ENCODE measurements at regions not wholly inside any gene's neighbourhood (a gene's known extent, or its start where the extent isn't known, plus 50 kb on each side); places are given as distances from the start of the nearest gene placed in this dataset.

DNA sequence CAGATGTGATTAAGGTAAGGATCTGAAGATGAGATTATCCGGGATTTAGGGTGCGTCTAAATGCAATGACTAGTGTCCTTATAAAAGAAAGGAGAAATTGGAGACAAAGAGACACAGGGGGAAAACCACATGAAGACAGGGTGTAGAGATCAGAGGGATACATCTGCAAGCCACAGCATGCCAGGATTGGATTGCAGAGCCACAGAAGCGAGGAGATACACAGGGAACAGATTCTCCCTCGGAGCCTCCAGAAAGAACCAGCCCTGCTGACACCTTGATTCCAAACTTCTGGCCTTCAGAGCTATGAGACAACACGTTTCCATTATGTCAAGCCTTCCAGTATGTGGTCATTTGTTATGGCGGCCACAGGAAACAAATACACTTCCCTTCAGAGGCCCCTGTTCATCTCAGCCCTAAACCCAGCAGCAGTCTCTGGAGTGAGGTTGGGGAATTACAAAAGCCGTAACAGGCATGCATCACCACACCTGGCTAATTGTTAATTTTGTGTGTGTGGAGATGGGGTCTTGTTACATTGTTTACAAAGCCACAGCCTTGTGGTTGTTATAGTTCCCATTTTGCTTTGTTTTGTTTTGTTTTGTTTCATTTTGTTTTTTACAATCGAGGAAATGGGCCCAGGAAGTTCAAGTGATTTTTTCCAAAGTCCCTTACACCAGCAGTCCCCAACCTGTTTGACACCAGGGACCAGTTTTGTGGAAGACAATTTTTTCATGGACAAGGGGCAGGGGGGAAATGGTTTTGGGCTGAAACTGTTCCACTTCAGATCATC, 51.6 kb upstream of the LYRM9 start:
- H3K4me3 ChIP-seq (ENCODE audit: low read length), result no peak overlapping the region
- TF ChIP-seq EZH2 (optimal IDR thresholded peaks at IDR 0.05; ENCODE audit: low read depth, low read length), result no peak
- TF ChIP-seq EZH2phosphoT487 (IDR thresholded peaks at IDR 0.05; ENCODE audit: low read length), result no peak
- TF ChIP-seq, protein P1, sequence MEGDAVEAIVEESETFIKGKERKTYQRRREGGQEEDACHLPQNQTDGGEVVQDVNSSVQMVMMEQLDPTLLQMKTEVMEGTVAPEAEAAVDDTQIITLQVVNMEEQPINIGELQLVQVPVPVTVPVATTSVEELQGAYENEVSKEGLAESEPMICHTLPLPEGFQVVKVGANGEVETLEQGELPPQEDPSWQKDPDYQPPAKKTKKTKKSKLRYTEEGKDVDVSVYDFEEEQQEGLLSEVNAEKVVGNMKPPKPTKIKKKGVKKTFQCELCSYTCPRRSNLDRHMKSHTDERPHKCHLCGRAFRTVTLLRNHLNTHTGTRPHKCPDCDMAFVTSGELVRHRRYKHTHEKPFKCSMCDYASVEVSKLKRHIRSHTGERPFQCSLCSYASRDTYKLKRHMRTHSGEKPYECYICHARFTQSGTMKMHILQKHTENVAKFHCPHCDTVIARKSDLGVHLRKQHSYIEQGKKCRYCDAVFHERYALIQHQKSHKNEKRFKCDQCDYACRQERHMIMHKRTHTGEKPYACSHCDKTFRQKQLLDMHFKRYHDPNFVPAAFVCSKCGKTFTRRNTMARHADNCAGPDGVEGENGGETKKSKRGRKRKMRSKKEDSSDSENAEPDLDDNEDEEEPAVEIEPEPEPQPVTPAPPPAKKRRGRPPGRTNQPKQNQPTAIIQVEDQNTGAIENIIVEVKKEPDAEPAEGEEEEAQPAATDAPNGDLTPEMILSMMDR (IDR thresholded peaks at IDR 0.05; ENCODE audit: low read length), result no peak
- no peak overlapping the region for H2AFZ ChIP-seq (ENCODE audit: low read length)
- no peaks in the 10 kb centered on the region for H3K79me2 ChIP-seq (ENCODE audit: low read length)
- no peaks in the 10 kb centered on the region for H4K20me1 ChIP-seq (ENCODE audit: insufficient read depth, low read length)
- DNase-seq, result no peak
- H3K4me1 ChIP-seq (ENCODE audit: low read length), result peaks cover 7% of the 10 kb centered on the region; the same call in 1 of the 2 replicates
- H3K4me2 ChIP-seq (ENCODE audit: low read depth, low read length), result no peak overlapping the region
- H3K9ac ChIP-seq (ENCODE audit: low read length), result no peak overlapping the region
- H3K36me3 ChIP-seq (replicated peaks; ENCODE audit: insufficient read depth, low read length), result no peaks in the 10 kb centered on the region
- H3F3A ChIP-seq (ENCODE audit: insufficient read depth, low read length), result no peaks in the 10 kb centered on the region
- no peaks in the 10 kb centered on the region for H3K9me2 ChIP-seq (replicated peaks; ENCODE audit: insufficient read depth, low read length)
- H3K9me3 ChIP-seq (replicated peaks; ENCODE audit: insufficient read depth, low read length), result no peaks in the 10 kb centered on the region
- no peaks in the 10 kb centered on the region for H3K27me3 ChIP-seq (replicated peaks; ENCODE audit: insufficient read depth, low read length)
- no peak overlapping the region for H3K27ac ChIP-seq (ENCODE audit: low read length)

DNA sequence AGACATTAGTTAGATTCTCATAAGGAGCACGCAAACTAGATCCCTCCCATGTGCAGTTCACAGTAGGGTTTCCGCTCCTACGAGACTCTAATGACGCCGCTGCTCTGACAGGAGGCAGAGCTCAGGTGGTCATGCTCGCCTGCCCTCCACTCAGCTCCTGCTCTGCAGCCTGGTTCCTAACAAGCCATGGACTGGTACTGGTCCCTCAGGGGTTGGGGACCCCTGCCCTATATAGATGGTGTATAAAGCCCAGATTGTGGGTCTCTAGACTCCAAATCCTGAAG, 52.1 kb upstream of the LYRM9 start:
- H3K4me3 ChIP-seq (ENCODE audit: low read length), result no peak overlapping the region
- no peak overlapping the region for H3K27ac ChIP-seq (ENCODE audit: low read length)
- DNase-seq, result no peak
- no peaks in the 10 kb centered on the region for H4K20me1 ChIP-seq (ENCODE audit: insufficient read depth, low read length)
- no peaks in the 10 kb centered on the region for H3K27me3 ChIP-seq (replicated peaks; ENCODE audit: insufficient read depth, low read length)
- H2AFZ ChIP-seq (ENCODE audit: low read length), result no peak overlapping the region
- no peaks in the 10 kb centered on the region for H3K9me3 ChIP-seq (replicated peaks; ENCODE audit: insufficient read depth, low read length)
- H3K9ac ChIP-seq (ENCODE audit: low read length), result no peak overlapping the region
- TF ChIP-seq EZH2phosphoT487 (IDR thresholded peaks at IDR 0.05; ENCODE audit: low read length) (no peak), EZH2 (optimal IDR thresholded peaks at IDR 0.05; ENCODE audit: low read depth, low read length) (no peak)
- TF ChIP-seq, protein P1 (IDR thresholded peaks at IDR 0.05; ENCODE audit: low read length), result no peak
- no peaks in the 10 kb centered on the region for H3K9me2 ChIP-seq (replicated peaks; ENCODE audit: insufficient read depth, low read length)
- 0 out of 2 replicates have a peak, but pooled peaks cover 3% of the 10 kb centered on the region for H3K4me1 ChIP-seq (ENCODE audit: low read length)
- no peaks in the 10 kb centered on the region for H3K36me3 ChIP-seq (replicated peaks; ENCODE audit: insufficient read depth, low read length)
- no peaks in the 10 kb centered on the region for H3K79me2 ChIP-seq (ENCODE audit: low read length)
- H3F3A ChIP-seq (ENCODE audit: insufficient read depth, low read length), result no peaks in the 10 kb centered on the region
- H3K4me2 ChIP-seq (ENCODE audit: low read depth, low read length), result no peak overlapping the region

DNA sequence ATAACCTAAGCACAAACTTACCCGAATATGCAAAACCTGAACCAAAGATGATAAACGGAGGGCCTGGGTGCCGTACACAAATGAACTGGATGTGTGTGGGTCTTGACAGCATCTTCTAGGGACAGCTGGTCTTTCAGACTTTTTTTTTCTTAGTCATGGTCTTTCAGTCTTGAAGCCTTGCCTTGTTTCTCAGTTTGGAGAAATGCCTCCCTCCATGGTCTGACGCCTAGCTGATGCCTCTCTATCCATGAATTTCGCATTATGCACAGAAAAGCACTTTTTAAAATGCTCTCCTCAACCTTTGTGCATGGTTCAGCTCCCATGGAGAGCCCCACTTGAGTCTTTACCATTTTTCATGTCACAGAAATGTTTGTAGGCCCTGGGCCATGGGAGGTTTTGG, 52.8 kb upstream of the LYRM9 start:
- Histone ChIP-seq H3K4me1 (ENCODE audit: low read length) (no peaks in the 10 kb centered on the region), H3K36me3 (replicated peaks; ENCODE audit: insufficient read depth, low read length) (no peaks in the 10 kb centered on the region), H3K79me2 (ENCODE audit: low read length) (no peaks in the 10 kb centered on the region), H3K9me3 (replicated peaks; ENCODE audit: insufficient read depth, low read length) (no peaks in the 10 kb centered on the region), H4K20me1 (ENCODE audit: insufficient read depth, low read length) (no peaks in the 10 kb centered on the region), H3K4me3 (ENCODE audit: low read length) (no peak overlapping the region), H3K27me3 (replicated peaks; ENCODE audit: insufficient read depth, low read length) (no peaks in the 10 kb centered on the region), H3F3A (ENCODE audit: insufficient read depth, low read length) (no peaks in the 10 kb centered on the region), H3K4me2 (ENCODE audit: low read depth, low read length) (no peak overlapping the region), H3K9me2 (replicated peaks; ENCODE audit: insufficient read depth, low read length) (no peaks in the 10 kb centered on the region), H2AFZ (ENCODE audit: low read length) (no peak overlapping the region), H3K27ac (ENCODE audit: low read length) (no peak overlapping the region), H3K9ac (ENCODE audit: low read length) (no peak overlapping the region)
- no peak for TF ChIP-seq EZH2 (optimal IDR thresholded peaks at IDR 0.05; ENCODE audit: low read depth, low read length)
- no peak for TF ChIP-seq EZH2phosphoT487 (IDR thresholded peaks at IDR 0.05; ENCODE audit: low read length)
- TF ChIP-seq, protein P1 (IDR thresholded peaks at IDR 0.05; ENCODE audit: low read length), result no peak
- no peak for DNase-seq
